HepG2 (cell line): ENCODE measurements at regions not wholly inside any gene's neighbourhood (a gene's known extent, or its start where the extent isn't known, plus 50 kb on each side); places are given as distances from the start of the nearest gene placed in this dataset.

Source experiments
- ATAC-seq: fragments of 200-7000 bp; cut with Tn5 transposase; 3 replicates; pipeline ENCODE4 v1.9.1; 2020; ENCODE audit warnings: mild to moderate bottlenecking, moderate library complexity
- BruUV-seq: library from RNA; stranded (reverse); fragments of 400-500 nt; replicated peaks from 2 replicates; lab custom pipeline; 2021; lab: Mats Ljungman, UMichigan
- CTCF ChIA-PET: fragments of 300-600 bp; formaldehyde crosslinking; extraction: SDS; loops from one replicate; lab custom pipeline; 2021; ENCODE audit warnings: low total read pairs, inconsistent platforms, low intra/inter-chr PET ratio; lab: Yijun Ruan, JAX
- POLR2A ChIA-PET: fragments of 350-600 bp; sonication (Branson Sonifier 250); formaldehyde crosslinking; loops from one replicate; lab custom pipeline; 2020; ENCODE audit warnings: antibody characterized with exemption, inconsistent platforms; lab: Yijun Ruan, JAX
- DNase-seq: peaks from one replicate; pipeline ENCODE4 v3.0.0-alpha.2; 2015; ENCODE audit warnings: low spot score
- FAIRE-seq: peaks from 3 replicates; lab custom pipeline; 2011; peaks lifted over from hg19 to GRCh38; lab: Jason Lieb, UNC
- H2AFZ ChIP-seq: one replicate; pipeline ENCODE4 v1.6.1; 2011; ENCODE audit warnings: low read length, inconsistent platforms
- H3K27ac ChIP-seq: fragments of 300-600 bp; 3 replicates; pipeline ENCODE4 v1.8.0; 2011; ENCODE audit warnings: mixed run types, mild to moderate bottlenecking, mixed read lengths, low read length, inconsistent platforms; ENCODE audit not compliant: insufficient read depth; ENCODE audit errors: extremely low read length
- H3K27me3 ChIP-seq, 2 experiments: fragments of 200-600 bp in 1 of 2; 2 replicates in 1 of 2; 3 replicates in 1 of 2; pipeline versions ENCODE4 v1.6.0 to v1.8.0; 2011; ENCODE audit warnings: low read length in 2 of 2, mild to moderate bottlenecking in 2 of 2, moderate library complexity in 2 of 2, inconsistent platforms in 1 of 2; ENCODE audit not compliant: insufficient read depth in 2 of 2, control insufficient read depth in 1 of 2
- H3K36me3 ChIP-seq, 2 experiments: fragments of 200-600 bp in 1 of 2; replicated peaks in 1 of 2; 2 replicates in 1 of 2; 3 replicates in 1 of 2; pipeline versions ENCODE4 v1.5.1 to v1.8.0; 2011; ENCODE audit warnings: low read length in 2 of 2, inconsistent platforms in 1 of 2; ENCODE audit not compliant: insufficient read depth in 2 of 2, control insufficient read depth in 1 of 2
- H3K4me1 ChIP-seq: 2 replicates; pipeline ENCODE4 v1.5.1; 2012; ENCODE audit warnings: low read length, inconsistent platforms; ENCODE audit not compliant: insufficient read depth
- H3K4me2 ChIP-seq: 2 replicates; pipeline ENCODE4 v1.6.0; 2011; ENCODE audit warnings: low read depth, low read length, inconsistent platforms
- H3K4me3 ChIP-seq, 3 experiments: fragments of 200-600 bp in 1 of 3; sonication (generic), shearing (Covaris generic) in 1 of 3; replicated peaks in 1 of 3; 2 replicates each; pipeline ENCODE4 v1.5.1; 2011 to 2016; ENCODE audit warnings: low read length in 3 of 3, inconsistent platforms in 2 of 3, low read depth in 2 of 3, mild to moderate bottlenecking in 2 of 3, control low read depth in 1 of 3, mixed read lengths in 1 of 3; ENCODE audit not compliant: insufficient read depth in 1 of 3
- H3K79me2 ChIP-seq: one replicate; pipeline ENCODE4 v1.6.1; 2011; ENCODE audit warnings: low read length, inconsistent platforms; ENCODE audit not compliant: insufficient read depth
- H3K9ac ChIP-seq: 2 replicates; pipeline ENCODE4 v1.6.0; 2011; ENCODE audit warnings: mild to moderate bottlenecking, low read depth, low read length, inconsistent platforms; ENCODE audit not compliant: insufficient read depth
- H3K9me3 ChIP-seq: 2 replicates; pipeline ENCODE4 v1.5.1; 2012; ENCODE audit warnings: mild to moderate bottlenecking, low read length
- H4K20me1 ChIP-seq: 2 replicates; pipeline ENCODE4 v1.6.0; 2011; ENCODE audit warnings: inconsistent platforms, mild to moderate bottlenecking, low read length, moderate library complexity; ENCODE audit not compliant: insufficient read depth
- ARID4A ChIP-seq: sonication (generic); formaldehyde crosslinking; IDR thresholded peaks from 2 replicates; pipeline ENCODE4 v1.5.0; 2020; ENCODE audit warnings: mild to moderate bottlenecking, missing genetic modification reagents, borderline replicate concordance
- E2F5 ChIP-seq: sonication (generic); formaldehyde crosslinking; conservative IDR thresholded peaks from 2 replicates; pipeline ENCODE4 v1.4.0; 2020; ENCODE audit warnings: missing genetic modification reagents
- HOMEZ ChIP-seq: IDR thresholded peaks from 2 replicates; pipeline ENCODE4 v1.6.1; 2016; ENCODE audit warnings: low read depth
- HOXD1 ChIP-seq: sonication (generic); formaldehyde crosslinking; IDR thresholded peaks from 2 replicates; pipeline ENCODE4 v1.5.0; 2020; ENCODE audit warnings: missing genetic modification reagents
- RXRB ChIP-seq: IDR thresholded peaks from 2 replicates; pipeline ENCODE4 v1.6.1; 2016; ENCODE audit warnings: borderline replicate concordance, missing genetic modification reagents, missing compliant biosample characterization
- TAF1 ChIP-seq: sonication (generic); formaldehyde crosslinking; IDR thresholded peaks from 2 replicates; pipeline ENCODE4 v1.4.0; 2020; ENCODE audit warnings: missing genetic modification reagents
- THAP8 ChIP-seq: sonication (generic); formaldehyde crosslinking; IDR thresholded peaks from 2 replicates; pipeline ENCODE4 v1.5.1; 2020; ENCODE audit warnings: missing genetic modification reagents, mild to moderate bottlenecking, borderline replicate concordance
- ZFYVE20 ChIP-seq: sonication (generic); formaldehyde crosslinking; IDR thresholded peaks from 2 replicates; pipeline ENCODE4 v1.8.0; 2023; ENCODE audit warnings: low read depth, mild to moderate bottlenecking, moderate library complexity, missing genetic modification reagents, borderline replicate concordance
- ZNF232 ChIP-seq: sonication (generic); formaldehyde crosslinking; IDR thresholded peaks from 2 replicates; pipeline ENCODE4 v1.4.0; 2020; ENCODE audit warnings: missing genetic modification reagents, borderline replicate concordance
- ZNF329 ChIP-seq: sonication (generic); formaldehyde crosslinking; IDR thresholded peaks from 2 replicates; pipeline ENCODE4 v1.9.0; 2021; ENCODE audit warnings: low read depth, mild to moderate bottlenecking, missing genetic modification reagents
- ZNF337 ChIP-seq: sonication (generic); formaldehyde crosslinking; IDR thresholded peaks from 2 replicates; pipeline ENCODE4 v1.5.1; 2020; ENCODE audit warnings: missing genetic modification reagents, low read depth, mild to moderate bottlenecking, borderline replicate concordance
- ZNF557 ChIP-seq: sonication (generic); formaldehyde crosslinking; IDR thresholded peaks from 2 replicates; pipeline ENCODE4 v1.4.0; 2020; ENCODE audit warnings: missing genetic modification reagents
- ZSCAN12 ChIP-seq: sonication (generic); formaldehyde crosslinking; IDR thresholded peaks from 2 replicates; pipeline ENCODE4 v1.9.0; 2021; ENCODE audit warnings: mild to moderate bottlenecking, missing genetic modification reagents
- ZSCAN29 ChIP-seq: sonication (generic); formaldehyde crosslinking; conservative IDR thresholded peaks from 2 replicates; pipeline ENCODE4 v1.4.0; 2020; ENCODE audit warnings: mild to moderate bottlenecking, missing genetic modification reagents
- in situ Hi-C: cut with HindIII; loops from 2 replicates; pipeline ENCODE4 v1.10.0; 2017; ENCODE audit warnings: low pct_unique_long_range_greater_than_20kb; ENCODE audit not compliant: extremely low pct_ligation_motif_present
- intact Hi-C: fragments of 100-400 bp; cut with micrococcal nuclease; formaldehyde crosslinking; loops from one replicate; pipeline ENCODE4 v1.10.0; 2022; ENCODE audit not compliant: unreplicated experiment
- TF ChIP-seq, protein P1 (sequence below): sonication (generic); formaldehyde crosslinking; IDR thresholded peaks from 2 replicates; pipeline ENCODE4 v1.4.0; 2020; ENCODE audit warnings: missing genetic modification reagents

DNA sequence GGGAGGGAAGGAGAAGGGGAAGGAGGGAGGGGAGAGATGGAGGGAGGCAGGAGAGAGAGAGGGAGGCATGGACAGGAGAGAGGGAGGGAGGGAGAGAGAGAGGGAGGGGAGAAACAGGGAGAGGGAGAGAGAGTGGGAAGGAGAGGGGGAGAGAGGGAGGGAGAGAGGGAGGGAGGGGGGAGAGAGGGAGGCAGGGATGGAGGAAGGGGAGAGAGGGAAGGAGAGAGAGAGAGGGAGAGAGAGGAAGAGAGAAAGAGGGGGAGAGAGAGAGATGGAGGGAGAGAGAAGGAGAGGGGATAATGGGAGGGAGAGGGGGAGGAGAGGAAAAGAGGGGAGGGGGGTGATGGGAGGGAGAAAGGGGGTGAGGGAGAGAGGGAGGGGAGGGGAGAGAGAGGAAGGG, 86.8 kb upstream of the VSTM2B start:
- Histone ChIP-seq H3K4me1 (no peaks in the 10 kb centered on the region), H3K36me3 (no peaks in the 10 kb centered on the region), H3K4me2 (no peak overlapping the region), H3K9me3 (no peaks in the 10 kb centered on the region), H3K9ac (no peak overlapping the region), H2AFZ (no peak overlapping the region), H3K4me3 (no peak overlapping the region), H3K27me3 (peaks cover 0 to 3% of the 10 kb centered on the region in 2 experiments; a peak in 1 of 5 replicates), H3K79me2 (no peaks in the 10 kb centered on the region), H3K27ac (no peak overlapping the region), H4K20me1 (no peaks in the 10 kb centered on the region)
- in situ Hi-C loops (no loop called here), intact Hi-C loops (no loop called here)
- CTCF ChIA-PET: no interaction called here
- FAIRE-seq (no peak), DNase-seq (no peak), ATAC-seq (no peak)
- BruUV-seq: no TSS peak
- POLR2A ChIA-PET: no interaction called here
- TF ChIP-seq E2F5 (no peak), TAF1 (CRISPR knock-in tag) (no peak), ZNF232 (no peak), RXRB (CRISPR knock-in tag) (no peak), HOXD1 (CRISPR knock-in tag) (no peak), ZSCAN29 (CRISPR knock-in tag) (no peak), ZSCAN12 (CRISPR knock-in tag) (no peak), ZNF329 (no peak), THAP8 (CRISPR knock-in tag) (no peak), ARID4A (no peak), HOMEZ (CRISPR knock-in tag) (no peak), ZFYVE20 (CRISPR knock-in tag) (no peak), ZNF337 (CRISPR knock-in tag) (no peak), ZNF557 (CRISPR knock-in tag) (no peak)
- TF ChIP-seq, protein P1, sequence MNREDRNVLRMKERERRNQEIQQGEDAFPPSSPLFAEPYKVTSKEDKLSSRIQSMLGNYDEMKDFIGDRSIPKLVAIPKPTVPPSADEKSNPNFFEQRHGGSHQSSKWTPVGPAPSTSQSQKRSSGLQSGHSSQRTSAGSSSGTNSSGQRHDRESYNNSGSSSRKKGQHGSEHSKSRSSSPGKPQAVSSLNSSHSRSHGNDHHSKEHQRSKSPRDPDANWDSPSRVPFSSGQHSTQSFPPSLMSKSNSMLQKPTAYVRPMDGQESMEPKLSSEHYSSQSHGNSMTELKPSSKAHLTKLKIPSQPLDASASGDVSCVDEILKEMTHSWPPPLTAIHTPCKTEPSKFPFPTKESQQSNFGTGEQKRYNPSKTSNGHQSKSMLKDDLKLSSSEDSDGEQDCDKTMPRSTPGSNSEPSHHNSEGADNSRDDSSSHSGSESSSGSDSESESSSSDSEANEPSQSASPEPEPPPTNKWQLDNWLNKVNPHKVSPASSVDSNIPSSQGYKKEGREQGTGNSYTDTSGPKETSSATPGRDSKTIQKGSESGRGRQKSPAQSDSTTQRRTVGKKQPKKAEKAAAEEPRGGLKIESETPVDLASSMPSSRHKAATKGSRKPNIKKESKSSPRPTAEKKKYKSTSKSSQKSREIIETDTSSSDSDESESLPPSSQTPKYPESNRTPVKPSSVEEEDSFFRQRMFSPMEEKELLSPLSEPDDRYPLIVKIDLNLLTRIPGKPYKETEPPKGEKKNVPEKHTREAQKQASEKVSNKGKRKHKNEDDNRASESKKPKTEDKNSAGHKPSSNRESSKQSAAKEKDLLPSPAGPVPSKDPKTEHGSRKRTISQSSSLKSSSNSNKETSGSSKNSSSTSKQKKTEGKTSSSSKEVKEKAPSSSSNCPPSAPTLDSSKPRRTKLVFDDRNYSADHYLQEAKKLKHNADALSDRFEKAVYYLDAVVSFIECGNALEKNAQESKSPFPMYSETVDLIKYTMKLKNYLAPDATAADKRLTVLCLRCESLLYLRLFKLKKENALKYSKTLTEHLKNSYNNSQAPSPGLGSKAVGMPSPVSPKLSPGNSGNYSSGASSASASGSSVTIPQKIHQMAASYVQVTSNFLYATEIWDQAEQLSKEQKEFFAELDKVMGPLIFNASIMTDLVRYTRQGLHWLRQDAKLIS (CRISPR knock-in tag): no peak
